SU-DHL-6 (cell line): ENCODE measurements at regions not wholly inside any gene's neighbourhood (a gene's known extent, or its start where the extent isn't known, plus 50 kb on each side); places are given as distances from the start of the nearest gene placed in this dataset.

ENCODE experiments used
- H2AFZ ChIP-seq: fragments of 200-600 bp; sonication (generic); 2 replicates; pipeline ENCODE4 v1.6.1; 2014; ENCODE audit warnings: low read depth, mild to moderate bottlenecking, moderate library complexity, mixed read lengths, antibody characterized with exemption, low read length; ENCODE audit not compliant: severe bottlenecking
- H3F3A ChIP-seq: fragments of 200-600 bp; shearing (Covaris generic); 2 replicates; pipeline ENCODE4 v1.6.0; 2016; ENCODE audit warnings: antibody characterized with exemption, mild to moderate bottlenecking; ENCODE audit not compliant: insufficient read depth
- H3K27ac ChIP-seq: fragments of 200-600 bp; sonication (generic); 2 replicates; pipeline ENCODE4 v1.5.1; 2016; ENCODE audit warnings: low read depth, mild to moderate bottlenecking, low read length, moderate library complexity, mixed read lengths
- H3K27me3 ChIP-seq: fragments of 200-600 bp; sonication (generic), shearing (Covaris generic); 2 replicates; pipeline ENCODE4 v1.6.0; 2014; ENCODE audit warnings: mild to moderate bottlenecking, low read length
- H3K36me3 ChIP-seq: fragments of 200-600 bp; sonication (generic); 2 replicates; pipeline ENCODE4 v1.6.1; 2014; ENCODE audit warnings: mild to moderate bottlenecking, low read length, mixed read lengths
- H3K4me2 ChIP-seq: fragments of 300-600, 200-600 bp; shearing (Covaris generic), sonication (generic); 2 replicates; pipeline ENCODE4 v1.6.0; 2014; ENCODE audit warnings: low read length, low read depth, mild to moderate bottlenecking; ENCODE audit not compliant: poor library complexity, severe bottlenecking
- H3K4me3 ChIP-seq: fragments of 200-600 bp; sonication (generic); 2 replicates; pipeline ENCODE4 v1.5.1; 2014; ENCODE audit warnings: antibody characterized with exemption, low read length, mild to moderate bottlenecking, mixed read lengths; ENCODE audit not compliant: insufficient read depth, poor library complexity, severe bottlenecking
- H3K79me2 ChIP-seq: fragments of 200-600 bp; sonication (generic); 2 replicates; pipeline ENCODE4 v1.6.1; 2014; ENCODE audit warnings: mild to moderate bottlenecking, low read length, moderate library complexity; ENCODE audit not compliant: insufficient read depth
- H3K9ac ChIP-seq: fragments of 200-600 bp; sonication (generic); 2 replicates; pipeline ENCODE4 v1.7.0; 2014; ENCODE audit warnings: mild to moderate bottlenecking, low read length
- H3K9me2 ChIP-seq: fragments of 200-600 bp; sonication (generic); replicated peaks from 2 replicates; pipeline ENCODE4 v1.6.1; 2014; ENCODE audit warnings: low read length; ENCODE audit not compliant: insufficient read depth
- H3K9me3 ChIP-seq: fragments of 200-600 bp; sonication (generic); 2 replicates; pipeline ENCODE4 v1.6.1; 2014; ENCODE audit warnings: low read length, mixed read lengths; ENCODE audit not compliant: insufficient read depth
- H4K20me1 ChIP-seq: fragments of 200-600 bp; sonication (generic); 2 replicates; pipeline ENCODE4 v1.6.1; 2014; ENCODE audit warnings: low read depth, mild to moderate bottlenecking, antibody characterized with exemption, low read length, moderate library complexity, mixed read lengths
- CTCF ChIP-seq: fragments of 200-600 bp; sonication (generic); IDR thresholded peaks from one replicate; pipeline ENCODE4 v1.5.1; 2017; ENCODE audit warnings: antibody characterized with exemption, mild to moderate bottlenecking, low read length, moderate library complexity; ENCODE audit not compliant: insufficient read depth, poor library complexity, severe bottlenecking
- EZH2phosphoT487 ChIP-seq: fragments of 200-600 bp; sonication (generic), shearing (Covaris generic); conservative IDR thresholded peaks from 2 replicates; pipeline ENCODE4 v1.6.1; 2018; ENCODE audit warnings: mild to moderate bottlenecking, antibody characterized with exemption, low read length, moderate library complexity, mixed read lengths

GRCh38 chr17:431494-431893 is 78.9 kb upstream of the RPH3AL start:
- no peaks in the 10 kb centered on the region for H4K20me1 ChIP-seq
- H2AFZ ChIP-seq = no peak overlapping the region
- H3K9me2 ChIP-seq = no peaks in the 10 kb centered on the region
- H3K9ac ChIP-seq = no peak overlapping the region
- H3K27ac ChIP-seq = no peak overlapping the region
- TF ChIP-seq EZH2phosphoT487 = no peak
- no peak for TF ChIP-seq CTCF
- no peak overlapping the region for H3K4me3 ChIP-seq
- peaks cover 7% of the 10 kb centered on the region; the same call in 1 of the 2 replicates for H3K9me3 ChIP-seq
- H3F3A ChIP-seq = no peaks in the 10 kb centered on the region
- no peak overlapping the region for H3K4me2 ChIP-seq
- no peaks in the 10 kb centered on the region for H3K27me3 ChIP-seq
- H3K36me3 ChIP-seq = no peaks in the 10 kb centered on the region
- no peaks in the 10 kb centered on the region for H3K79me2 ChIP-seq

- H4K20me1 ChIP-seq = no peaks in the 10 kb centered on the region
- no peak overlapping the region for H3K9ac ChIP-seq
- TF ChIP-seq EZH2phosphoT487 = no peak
- H3K4me2 ChIP-seq = no peak overlapping the region
- no peaks in the 10 kb centered on the region for H3K27me3 ChIP-seq
- no peaks in the 10 kb centered on the region for H3K36me3 ChIP-seq
- no peak overlapping the region for H3K4me3 ChIP-seq
- no peak overlapping the region for H2AFZ ChIP-seq
- H3F3A ChIP-seq = no peaks in the 10 kb centered on the region
- no peak overlapping the region for H3K27ac ChIP-seq
- no peaks in the 10 kb centered on the region; the same call in 1 of the 2 replicates for H3K9me3 ChIP-seq
- H3K9me2 ChIP-seq = no peaks in the 10 kb centered on the region
- H3K79me2 ChIP-seq = no peaks in the 10 kb centered on the region
These were observed 77.0 kb upstream of the RPH3AL start for GRCh38 chr17:429589-429988.

- H3K9me2 ChIP-seq = no peaks in the 10 kb centered on the region
- H2AFZ ChIP-seq = no peak overlapping the region
- no peaks in the 10 kb centered on the region for H4K20me1 ChIP-seq
- TF ChIP-seq EZH2phosphoT487 (no peak), CTCF (no peak)
- H3K9ac ChIP-seq = no peak overlapping the region
- H3K4me3 ChIP-seq = no peak overlapping the region
- no peaks in the 10 kb centered on the region for H3K36me3 ChIP-seq
- no peak overlapping the region for H3K4me2 ChIP-seq
- H3F3A ChIP-seq = no peaks in the 10 kb centered on the region
- H3K79me2 ChIP-seq = no peaks in the 10 kb centered on the region
- H3K9me3 ChIP-seq = no peaks in the 10 kb centered on the region; the same call in 1 of the 2 replicates
- no peak overlapping the region for H3K27ac ChIP-seq
- H3K27me3 ChIP-seq = no peaks in the 10 kb centered on the region
These were observed 75.8 kb upstream of the RPH3AL start for GRCh38 chr17:428414-428813.

GRCh38 chr17:427891-428290 is 75.3 kb upstream of the RPH3AL start:
- Histone ChIP-seq H3K9me2 (no peaks in the 10 kb centered on the region), H4K20me1 (no peaks in the 10 kb centered on the region), H3K36me3 (no peaks in the 10 kb centered on the region), H3K27ac (no peak overlapping the region), H2AFZ (no peak overlapping the region), H3K4me3 (no peak overlapping the region), H3K9ac (no peak overlapping the region), H3K4me2 (no peak overlapping the region), H3F3A (no peaks in the 10 kb centered on the region), H3K9me3 (no peaks in the 10 kb centered on the region; the same call in 1 of the 2 replicates), H3K27me3 (no peaks in the 10 kb centered on the region), H3K79me2 (no peaks in the 10 kb centered on the region)
- no peak for TF ChIP-seq EZH2phosphoT487
- no peak for TF ChIP-seq CTCF
